Fibroblast of mammary gland (primary cell): ENCODE measurements at regions not wholly inside any gene's neighbourhood (a gene's known extent, or its start where the extent isn't known, plus 50 kb on each side); places are given as distances from the start of the nearest gene placed in this dataset.

Experiments
- DNase-seq: peaks from one replicate; pipeline ENCODE4 v3.0.0-alpha.2; 2010; ENCODE audit warnings: low read depth
- H3K4me3 ChIP-seq: 2 replicates; pipeline ENCODE4 v1.5.1; 2011; ENCODE audit warnings: low read depth, mild to moderate bottlenecking, low read length, moderate library complexity; ENCODE audit not compliant: control insufficient read depth
- TF ChIP-seq, protein P1 (sequence below): conservative IDR thresholded peaks from 2 replicates; pipeline ENCODE4 v1.5.1; 2011; ENCODE audit warnings: low read depth, low read length, inconsistent platforms; ENCODE audit not compliant: control insufficient read depth, insufficient read depth

DNA sequence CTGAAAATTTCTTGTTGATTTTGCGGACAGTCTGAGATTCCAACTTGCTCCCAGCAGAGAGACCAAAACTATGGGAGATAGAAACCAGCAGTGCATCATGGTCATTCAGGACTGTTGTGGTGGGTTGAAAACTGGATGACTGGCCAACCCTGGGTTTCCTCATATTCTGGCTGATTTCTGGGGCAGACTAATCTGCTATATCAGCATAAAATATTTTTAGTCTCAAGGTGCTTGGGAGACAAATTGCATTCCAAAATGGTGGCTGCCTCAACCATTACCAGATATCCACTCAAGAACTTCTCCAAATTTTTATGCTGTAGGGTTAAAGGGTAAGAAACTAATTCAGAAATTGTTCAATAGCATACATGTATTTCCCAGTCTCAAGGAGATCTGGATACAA is 434.0 kb downstream of the BRINP3 start:
- DNase-seq = no peak
- TF ChIP-seq, protein P1, sequence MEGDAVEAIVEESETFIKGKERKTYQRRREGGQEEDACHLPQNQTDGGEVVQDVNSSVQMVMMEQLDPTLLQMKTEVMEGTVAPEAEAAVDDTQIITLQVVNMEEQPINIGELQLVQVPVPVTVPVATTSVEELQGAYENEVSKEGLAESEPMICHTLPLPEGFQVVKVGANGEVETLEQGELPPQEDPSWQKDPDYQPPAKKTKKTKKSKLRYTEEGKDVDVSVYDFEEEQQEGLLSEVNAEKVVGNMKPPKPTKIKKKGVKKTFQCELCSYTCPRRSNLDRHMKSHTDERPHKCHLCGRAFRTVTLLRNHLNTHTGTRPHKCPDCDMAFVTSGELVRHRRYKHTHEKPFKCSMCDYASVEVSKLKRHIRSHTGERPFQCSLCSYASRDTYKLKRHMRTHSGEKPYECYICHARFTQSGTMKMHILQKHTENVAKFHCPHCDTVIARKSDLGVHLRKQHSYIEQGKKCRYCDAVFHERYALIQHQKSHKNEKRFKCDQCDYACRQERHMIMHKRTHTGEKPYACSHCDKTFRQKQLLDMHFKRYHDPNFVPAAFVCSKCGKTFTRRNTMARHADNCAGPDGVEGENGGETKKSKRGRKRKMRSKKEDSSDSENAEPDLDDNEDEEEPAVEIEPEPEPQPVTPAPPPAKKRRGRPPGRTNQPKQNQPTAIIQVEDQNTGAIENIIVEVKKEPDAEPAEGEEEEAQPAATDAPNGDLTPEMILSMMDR = no peak
- H3K4me3 ChIP-seq = no peak overlapping the region

- no peak overlapping the region for H3K4me3 ChIP-seq
- TF ChIP-seq, protein P1 = no peak
- DNase-seq = no peak
These were observed 431.4 kb downstream of the BRINP3 start for GRCh38 chr1:190046231-190046630.
